ENCODE measurements at regions not wholly inside any gene's neighbourhood (a gene's known extent, or its start where the extent isn't known, plus 50 kb on each side); places are given as distances from the start of the nearest gene placed in this dataset.

DNA sequence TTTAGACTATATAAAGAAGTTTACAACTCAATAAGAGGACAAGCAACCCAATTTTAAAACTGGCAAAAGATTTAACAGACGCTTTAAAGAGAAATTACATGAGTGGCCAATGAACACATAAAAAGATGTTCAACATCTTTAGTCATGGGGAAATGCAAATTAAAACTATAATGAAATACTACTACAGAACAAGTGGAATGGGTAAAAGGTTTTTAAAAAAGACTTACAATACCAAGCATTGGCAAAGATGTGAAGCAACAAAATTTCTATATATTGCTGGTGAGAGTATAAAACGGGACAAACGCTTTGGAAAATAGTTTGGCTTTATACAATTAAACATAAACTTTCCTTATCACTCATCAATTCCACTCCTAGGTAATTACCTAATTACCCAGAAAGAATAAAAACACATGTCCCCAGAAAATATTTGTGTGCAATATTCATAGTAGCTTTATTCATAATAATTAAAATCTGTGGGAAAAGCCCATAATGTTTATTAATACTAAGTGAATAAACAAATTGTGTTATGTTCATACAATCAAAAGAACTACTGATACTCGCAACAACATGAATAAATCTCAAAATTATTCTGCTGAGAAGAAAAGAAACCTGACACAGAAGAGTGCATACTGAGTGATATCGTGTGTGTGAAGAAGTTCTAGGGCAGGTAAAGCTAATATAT is 76.7 kb upstream of the MYCN start:
- DNase-seq (ENCODE audit: low spot score), result no peak

DNA sequence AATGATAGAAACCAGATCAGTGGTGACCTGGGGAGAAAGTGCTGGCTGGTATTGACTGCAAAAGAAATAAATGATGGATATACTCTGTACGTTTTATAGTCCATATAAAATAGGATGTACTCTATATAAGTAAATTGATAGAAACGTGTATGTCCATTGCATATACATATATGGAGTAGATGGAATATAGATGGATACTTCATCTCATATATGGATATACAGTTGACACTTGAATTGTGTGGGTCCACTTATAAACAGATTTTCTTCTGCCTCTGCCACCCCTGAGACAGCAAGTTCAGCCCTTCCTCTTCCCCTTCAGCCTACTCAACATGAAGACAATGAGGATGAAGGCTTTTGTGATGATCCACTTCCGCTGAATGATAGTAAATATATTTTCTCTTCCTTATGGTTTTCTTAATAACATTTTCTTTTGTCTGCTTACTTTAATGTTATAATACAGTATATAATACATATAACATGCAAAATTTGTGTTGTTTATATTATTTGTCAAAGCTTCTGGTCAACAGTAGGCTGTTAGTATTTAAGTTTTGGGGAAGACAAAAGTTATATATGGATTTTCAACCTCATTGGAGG is 76.1 kb upstream of the MYCN start:
- no peak for DNase-seq (ENCODE audit: low spot score)

DNA sequence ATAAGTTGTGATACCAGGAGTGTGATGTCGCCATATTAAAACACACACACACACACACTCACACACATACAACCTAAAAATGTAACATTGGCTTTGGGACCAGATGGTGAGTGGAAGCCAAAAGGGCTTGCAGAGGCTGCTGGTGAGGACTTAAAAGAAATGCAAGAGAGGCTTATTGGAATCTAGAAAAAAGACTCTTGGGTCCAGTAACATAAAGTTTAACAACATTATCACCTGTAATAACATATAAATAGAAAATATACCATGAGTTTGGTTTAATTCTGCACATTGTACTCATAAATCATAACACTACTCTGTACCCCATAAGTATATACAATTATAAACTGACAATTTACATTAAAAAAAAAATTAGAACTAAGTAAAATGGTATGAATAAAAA is 74.4 kb upstream of the MYCN start:
- no peak for DNase-seq (ENCODE audit: low spot score)

DNA sequence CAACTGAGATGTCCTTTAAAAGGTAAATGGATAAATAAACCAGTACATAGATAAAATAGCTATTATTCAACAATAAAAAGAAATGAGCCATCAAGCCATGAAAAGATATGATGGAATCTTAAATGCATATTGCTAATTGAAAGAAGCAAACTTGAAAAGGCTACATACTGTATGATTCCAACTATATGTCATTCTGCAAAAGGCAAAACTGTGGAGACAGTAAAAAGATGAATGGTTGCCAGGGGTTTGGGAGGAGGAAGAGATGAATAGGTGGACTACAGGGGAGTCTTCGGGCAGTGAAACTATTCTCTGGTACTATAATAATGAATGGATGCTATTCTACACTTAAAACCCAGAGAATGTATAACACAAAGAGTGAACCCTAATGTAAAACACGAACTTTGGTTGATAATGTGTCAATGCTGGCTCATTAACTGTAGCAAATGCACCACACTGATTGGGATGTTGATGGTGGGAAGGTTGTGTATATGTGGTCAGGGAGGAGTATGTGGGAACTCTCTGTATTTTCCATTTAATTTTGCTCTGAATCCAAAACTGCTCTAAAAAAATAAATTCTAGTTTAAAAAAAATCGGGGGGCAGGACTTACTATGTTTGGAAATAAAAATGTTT is 73.7 kb upstream of the MYCN start:
- no peak for DNase-seq (ENCODE audit: low spot score)

DNA sequence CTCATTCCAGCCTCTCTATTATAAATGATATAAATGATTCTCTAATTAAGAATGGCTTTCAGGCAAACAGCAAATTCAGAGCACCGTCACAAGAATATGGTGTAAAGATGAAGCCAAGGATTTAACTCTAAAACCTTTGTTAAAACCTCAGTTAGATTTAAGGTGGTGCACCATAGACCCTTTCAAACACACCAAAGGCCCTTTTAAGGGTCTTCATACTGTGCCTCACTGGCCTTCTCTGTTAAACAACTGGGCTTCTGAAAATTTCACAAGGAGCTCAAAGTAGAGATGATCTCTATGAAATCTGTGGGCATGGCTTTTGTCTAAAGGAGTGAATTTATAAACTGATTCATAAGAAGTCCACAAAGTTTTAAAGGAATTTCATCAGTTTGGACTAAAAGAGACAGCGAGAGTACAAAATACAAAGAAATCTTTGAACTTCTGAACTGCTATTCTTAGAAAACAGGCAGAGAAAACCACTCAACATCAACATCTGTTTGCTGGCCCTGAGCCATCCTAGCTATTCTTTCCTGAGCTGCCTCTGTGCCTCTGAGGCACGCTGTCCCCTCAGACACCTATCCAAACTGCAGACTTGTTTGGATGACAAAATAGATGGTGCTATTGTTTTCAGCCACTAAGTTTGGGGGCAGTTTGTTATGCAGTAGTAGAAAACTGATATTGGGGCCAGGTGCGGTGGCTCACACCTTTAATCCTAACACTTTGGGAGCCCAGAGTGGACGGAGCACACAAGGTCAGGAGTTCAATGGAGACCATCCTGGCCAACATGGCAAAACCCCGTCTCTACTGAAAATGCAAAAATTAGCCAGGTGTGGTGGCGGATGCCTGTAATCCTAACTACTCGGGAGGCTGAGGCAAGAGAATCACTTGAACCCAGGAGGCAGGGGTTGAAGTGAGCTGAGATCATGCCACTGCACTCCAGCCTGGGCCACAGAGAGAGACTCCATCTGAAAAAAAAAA is 72.9 kb upstream of the MYCN start:
- no peak for DNase-seq (ENCODE audit: low spot score)

DNA sequence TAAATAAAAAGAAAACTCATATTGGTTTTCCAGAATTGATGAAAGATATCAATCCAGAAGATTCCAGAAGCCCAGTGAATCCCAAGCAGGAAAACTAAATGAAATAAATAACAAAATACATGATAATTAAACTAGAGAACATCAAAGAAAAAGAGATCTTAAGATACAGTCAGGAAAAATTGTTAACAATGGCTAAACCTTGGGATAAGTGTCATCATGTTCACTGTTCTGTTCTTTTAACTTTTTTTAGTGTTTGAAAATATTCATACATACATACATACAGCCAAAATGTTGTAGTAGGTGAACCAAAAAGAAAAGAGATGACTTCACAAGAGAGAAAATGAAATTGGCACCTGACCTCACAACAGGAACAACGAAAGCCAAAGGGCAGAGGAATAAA is 72.2 kb upstream of the MYCN start:
- DNase-seq (ENCODE audit: low spot score), result no peak

DNA sequence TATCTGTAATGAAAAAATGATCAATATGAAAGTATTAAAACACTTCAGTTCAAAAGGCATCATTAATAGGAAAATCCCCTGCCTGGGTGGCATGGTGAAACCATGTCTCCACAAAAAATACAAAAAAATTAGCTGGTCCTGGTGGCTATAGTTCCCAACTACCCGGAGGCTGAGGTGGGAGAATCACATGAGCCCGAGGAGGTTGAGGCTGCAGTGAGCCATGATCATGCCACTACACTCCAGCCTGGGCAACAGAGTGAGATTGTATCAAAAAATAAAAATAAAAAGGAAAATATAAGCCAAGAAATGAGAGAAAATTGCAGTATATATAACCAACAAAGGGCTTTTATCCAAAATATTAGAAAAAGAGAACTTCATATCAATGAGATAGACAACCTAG is 71.6 kb upstream of the MYCN start:
- no peak for DNase-seq (ENCODE audit: low spot score)

DNA sequence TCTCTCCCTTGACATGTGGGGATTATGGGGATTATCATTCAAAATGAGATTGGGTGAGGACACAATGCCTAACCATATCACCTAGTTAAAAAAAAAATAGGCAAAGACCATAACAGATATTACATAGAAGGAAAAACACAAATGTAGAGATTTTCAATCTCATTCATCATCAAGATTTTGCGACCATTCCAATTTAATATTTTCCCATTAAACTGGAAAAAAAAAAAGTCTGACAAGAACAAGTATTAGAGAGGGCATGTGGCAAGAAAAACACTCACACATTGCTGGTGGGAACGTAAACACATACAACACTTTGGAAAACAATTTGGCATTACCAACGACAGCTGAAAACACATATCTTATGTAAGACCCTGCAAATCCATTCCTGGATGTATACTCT is 71.0 kb upstream of the MYCN start:
- DNase-seq (ENCODE audit: low spot score), result no peak

DNA sequence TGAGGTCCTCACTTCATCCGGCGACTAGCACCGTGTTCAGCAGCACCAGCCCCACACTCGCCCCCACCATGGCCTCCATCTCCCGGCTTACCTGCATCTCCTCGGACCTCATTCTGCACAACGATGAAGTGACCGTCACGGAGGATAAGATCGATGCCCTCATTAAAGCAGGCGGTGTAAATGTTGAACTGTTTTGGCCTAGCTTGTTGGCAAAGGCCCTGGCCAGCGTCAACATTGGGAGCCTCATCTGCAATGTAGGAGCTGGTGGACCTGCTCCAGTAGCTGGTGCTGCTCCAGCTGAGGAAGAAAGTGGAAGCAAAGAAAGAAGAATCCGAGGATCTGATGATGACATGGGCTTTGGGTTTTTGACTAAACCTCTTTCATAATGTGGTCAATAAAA is 70.5 kb upstream of the MYCN start:
- DNase-seq (ENCODE audit: low spot score), result no peak

DNA sequence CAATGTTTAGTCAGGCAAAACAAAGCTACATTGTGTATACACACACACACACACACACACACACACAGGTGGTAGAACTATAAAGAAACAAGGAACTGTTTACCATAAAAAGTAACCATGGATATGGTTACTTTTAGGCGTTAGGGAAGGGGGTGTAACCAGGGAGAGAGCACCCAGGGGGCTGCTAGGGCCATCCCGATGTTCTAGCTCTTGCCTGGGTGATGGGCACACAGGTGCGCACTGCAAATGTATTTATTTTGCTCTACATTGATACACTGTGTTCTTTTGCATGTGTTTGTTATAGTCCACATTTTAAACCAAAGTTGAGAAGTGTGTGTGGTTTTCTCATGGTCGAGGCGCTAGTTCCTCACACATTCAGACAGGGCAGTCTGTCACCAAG is 69.8 kb upstream of the MYCN start:
- DNase-seq (ENCODE audit: low spot score), result no peak

DNA sequence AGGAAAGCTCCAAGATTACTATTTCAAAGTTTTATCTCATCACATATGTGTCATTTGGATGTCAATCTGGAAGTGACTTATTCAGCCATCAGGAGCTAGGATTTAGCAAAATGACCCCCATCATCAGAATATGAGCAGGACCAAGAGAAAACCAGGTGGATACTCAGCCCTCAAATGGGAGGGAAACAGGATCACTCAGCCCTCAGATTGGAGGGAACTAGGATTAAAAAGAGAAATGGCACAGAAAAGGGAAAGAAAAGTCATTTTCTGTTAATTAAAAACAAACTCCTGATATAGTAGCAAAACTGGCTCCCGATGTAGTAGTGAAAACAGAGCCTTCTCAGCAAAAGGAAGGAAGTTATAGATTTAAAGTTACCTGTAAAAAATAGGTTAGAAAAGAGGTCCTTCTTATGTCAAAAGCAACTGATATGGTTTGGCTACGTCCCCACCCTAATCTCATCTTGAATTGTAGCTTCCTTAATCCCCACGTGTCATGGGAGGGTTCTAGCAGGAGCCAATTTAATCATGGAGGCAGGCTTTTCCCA is 69.0 kb upstream of the MYCN start:
- DNase-seq (ENCODE audit: low spot score), result no peak

DNA sequence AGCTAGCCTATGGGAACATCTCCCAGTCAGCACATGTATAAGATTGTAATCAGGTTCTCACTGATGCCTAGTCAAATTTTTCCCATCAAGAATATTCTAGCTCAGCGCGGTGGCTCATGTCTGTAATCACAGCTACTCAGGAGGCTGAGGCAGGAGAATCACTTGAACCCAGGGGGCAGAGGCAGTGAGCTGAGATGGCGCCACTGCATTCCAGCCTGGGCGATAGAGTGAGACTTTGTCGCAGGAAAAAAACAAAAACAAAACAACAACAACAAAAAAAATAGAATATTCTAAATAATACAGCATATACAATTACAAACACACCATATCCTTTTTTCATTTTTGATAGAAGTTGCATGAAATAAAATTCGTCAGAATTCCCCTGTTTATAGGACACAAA is 67.5 kb upstream of the MYCN start:
- no peak for DNase-seq (ENCODE audit: low spot score)

DNA sequence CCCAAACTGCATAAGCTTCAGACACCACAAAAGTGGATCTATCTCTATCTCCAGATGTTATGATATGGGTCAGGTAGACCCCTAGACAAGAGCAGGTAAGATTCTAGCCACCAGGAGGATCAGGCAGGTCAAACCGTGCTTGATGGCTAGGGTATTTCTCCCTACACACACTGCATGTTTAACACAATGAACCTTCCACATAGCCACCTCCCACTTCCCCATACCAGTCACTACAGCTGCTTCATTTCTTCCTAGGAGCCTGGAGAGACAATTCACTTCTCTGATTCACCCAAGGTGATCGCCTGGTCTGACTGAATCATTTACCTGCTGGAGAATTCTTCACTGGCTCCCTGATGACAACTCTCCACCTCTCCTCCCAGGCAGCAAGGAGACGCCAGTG is 66.0 kb upstream of the MYCN start:
- no peak for DNase-seq (ENCODE audit: low spot score)

DNA sequence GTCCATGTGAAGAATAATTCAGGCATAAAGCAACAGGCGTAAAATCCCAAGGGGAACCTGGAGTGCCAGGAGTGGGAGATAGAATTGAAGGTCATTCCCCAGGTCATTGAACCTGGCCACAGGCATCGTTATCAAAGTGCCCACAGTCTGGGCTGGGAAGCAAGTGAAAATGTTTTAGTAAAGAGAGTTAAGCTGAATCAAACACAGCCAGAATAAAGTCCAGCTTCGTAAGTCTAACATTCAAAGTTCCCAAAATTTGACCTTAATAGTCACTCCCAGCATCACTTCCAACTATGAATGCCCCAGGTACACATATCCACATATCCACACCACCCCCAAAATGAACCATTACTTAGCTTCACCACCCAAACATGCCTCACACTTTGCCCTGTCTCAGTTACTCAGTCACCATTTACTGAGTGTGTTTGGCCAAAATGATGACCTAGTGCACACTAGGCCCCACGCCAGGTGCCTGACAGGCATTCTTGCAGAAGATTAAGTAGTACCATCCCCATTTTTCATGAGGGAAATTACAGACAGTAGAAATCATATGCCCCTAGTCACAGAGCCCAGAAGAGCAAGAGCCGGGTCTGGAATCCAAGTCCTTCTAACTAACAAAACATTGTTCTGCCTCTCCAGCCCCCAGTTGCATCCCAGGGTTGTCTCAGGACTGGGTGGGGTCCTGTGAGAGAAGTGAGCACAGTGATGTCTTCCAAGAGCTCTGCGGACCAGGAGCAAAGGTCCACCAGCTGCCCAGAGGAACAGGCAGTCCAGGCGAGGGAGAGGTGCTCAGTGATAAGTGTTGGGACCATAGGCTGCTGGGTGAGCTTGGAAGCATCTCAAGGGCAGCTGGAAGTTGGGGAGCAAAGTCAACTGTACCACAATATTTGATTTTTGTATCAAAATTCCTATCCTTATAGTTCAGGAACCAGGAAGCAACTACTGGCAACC is 65.2 kb upstream of the MYCN start:
- no peak for DNase-seq (ENCODE audit: low spot score)

DNA sequence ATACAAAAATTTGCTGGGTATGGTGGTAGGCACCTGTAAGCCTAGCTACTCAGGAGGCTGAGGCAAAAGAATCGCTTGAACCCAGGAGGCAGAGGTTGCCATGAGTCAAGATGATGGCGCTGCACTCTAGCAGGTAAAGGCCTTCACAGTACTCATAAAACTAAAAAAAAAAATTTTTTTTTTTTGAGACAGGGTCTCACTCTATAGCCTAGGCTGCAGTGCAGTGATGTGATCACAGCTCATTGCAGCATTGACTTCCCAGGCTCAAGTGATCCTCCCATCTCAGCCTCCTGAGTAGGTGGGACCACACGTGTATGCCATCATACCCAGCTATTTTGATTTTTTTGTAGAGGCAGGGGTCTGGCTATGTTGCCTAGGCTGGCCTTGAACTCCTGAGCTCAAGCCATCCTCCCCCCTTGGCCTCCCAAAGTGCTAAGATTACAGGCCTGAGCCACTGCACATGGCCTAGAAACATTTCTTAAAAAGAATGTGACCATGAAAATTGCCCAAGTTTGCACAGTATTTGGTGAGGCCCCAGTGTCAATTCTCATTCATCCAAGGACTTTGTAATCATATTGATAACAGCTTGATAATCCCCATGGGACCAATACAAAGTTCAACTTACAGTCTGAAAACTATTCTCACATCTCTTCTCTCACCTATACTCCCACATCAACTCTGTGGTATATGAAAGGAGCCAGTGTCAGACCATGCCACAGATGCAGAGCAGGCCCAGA is 64.2 kb upstream of the MYCN start:
- DNase-seq (ENCODE audit: low spot score), result no peak

DNA sequence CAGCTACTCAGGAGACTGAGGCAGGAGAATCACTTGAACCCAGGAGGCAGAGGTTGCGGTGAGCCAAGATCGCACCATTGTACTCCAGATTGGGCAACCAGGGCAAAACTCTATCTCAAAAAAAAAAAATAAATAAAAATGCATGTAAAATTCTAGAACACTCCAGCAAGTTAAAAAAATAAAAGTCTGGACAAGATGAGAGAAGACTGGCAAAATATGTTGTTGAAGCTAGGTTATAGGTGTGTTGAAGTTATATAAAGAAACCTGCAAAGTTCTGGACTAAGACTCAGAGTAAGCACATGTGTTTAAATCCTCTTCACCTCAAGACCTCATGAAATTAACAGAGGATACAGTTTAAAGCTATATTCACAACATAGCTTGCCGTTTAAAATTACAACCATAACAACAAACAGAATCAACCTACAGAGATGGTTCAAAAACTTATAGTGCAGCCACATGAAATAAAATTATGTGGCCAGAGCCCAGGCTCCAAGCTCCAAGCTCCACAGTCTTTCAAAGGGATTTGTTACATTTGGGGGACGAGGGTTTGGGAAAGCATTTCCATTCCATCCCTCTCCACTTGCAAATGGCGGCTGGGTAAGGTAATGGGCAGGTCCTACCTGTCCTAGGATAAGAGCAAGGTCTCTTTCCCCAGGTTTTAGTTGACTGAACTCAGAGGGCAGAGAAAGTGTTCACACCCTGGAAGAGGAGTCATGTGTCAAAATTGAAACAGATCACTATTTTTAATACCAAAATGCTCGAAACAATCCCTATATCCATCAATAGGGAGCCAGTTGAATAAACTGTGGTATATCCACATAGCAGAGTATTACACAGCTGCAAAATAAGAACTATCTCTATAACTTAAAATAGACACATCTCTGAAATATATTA is 59.9 kb upstream of the MYCN start:
- DNase-seq (ENCODE audit: low spot score), result no peak

DNA sequence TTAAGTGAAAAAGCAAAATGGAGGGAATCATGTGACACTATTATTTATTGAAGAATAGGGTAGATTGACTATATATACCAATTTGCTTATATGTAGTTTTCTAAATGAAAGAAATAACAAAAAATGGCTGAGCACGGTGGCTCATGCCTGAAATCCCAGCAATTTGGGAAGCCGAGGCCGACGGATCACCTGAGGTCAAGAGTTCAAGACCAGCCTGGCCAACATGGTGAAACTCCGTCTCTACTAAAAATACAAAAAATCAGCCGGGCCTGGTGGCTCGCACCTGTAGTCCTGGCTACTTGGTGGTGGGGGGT is 59.3 kb upstream of the MYCN start:
- DNase-seq (ENCODE audit: low spot score), result no peak

DNA sequence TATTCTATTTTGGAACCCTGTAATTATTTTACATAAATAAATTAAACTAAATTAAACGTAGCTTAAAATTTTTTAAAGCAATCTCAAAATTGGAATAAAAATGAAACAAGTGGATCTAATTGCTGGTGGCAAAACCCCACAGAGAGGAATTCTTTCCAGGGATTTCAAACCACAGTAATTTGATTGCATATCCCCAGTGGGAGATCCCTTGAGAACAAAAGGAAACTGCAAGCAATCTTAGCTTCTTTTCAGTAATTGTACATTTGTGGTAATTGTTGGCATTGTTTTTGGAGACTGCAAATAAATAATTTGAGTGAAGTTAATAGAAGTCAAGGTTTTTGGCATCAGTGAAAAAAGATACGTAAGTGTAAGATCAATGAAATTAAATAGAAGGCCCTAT is 58.7 kb upstream of the MYCN start:
- no peak for DNase-seq (ENCODE audit: low spot score)

DNA sequence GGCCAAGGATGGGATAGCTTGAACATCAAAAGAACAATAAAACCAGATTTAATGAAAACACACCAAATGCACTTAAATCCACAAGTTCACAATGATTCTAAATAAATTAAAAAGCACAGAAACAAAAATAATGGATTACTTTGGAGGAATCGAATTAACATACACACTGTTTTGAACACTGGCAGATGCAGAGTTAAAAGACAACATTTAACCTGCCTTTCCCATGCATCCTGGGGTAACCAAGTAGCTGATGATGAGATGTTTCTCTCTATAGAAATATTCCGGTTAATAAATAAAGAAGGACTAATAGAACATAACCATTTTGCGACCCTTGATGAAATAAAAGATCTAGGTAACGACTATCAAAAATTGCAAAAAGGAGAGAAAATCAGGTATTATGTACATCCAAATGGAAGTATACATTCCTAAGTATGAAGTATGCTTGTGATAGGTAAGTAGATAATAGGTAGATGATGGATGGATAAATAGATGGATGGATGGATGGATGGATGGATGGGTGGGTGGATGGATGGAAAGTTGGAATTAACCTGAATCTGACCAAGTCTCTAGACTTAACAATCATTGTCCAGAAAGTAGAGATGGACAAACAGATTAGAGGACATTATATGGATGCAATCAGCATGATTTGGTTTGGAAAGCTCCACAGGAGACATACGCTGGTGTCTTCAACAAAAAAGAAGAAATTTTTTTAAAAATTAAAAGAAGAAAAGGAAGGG is 57.4 kb upstream of the MYCN start:
- no peak for DNase-seq (ENCODE audit: low spot score)

Measured in ecto neural progenitor cell (in vitro differentiated cells).